ENCODE measurements at regions not wholly inside any gene's neighbourhood (a gene's known extent, or its start where the extent isn't known, plus 50 kb on each side); places are given as distances from the start of the nearest gene placed in this dataset.

GRCh38 chr3:72590732-72591221, 257.5 kb downstream of the SHQ1 start:
- DNase-seq: no peak

DNA sequence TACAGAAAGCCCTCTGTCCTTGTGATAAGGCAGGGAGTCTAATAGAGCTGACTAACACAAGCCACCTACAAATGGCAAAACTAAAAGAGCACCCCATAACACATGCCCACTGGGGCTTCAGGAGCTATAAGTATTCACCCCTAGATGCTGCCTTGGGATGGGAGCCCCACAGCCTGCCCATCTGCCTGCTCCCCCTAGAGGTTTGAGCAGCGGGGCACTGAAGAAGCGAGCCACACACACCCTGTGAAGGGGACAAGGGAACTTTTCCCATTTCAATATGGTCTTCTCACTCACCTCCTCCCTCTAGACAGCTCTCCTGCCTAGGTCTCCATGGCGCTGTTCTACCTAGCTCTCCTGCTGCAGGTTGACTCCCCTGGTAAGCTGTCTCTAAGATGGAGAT, 261.0 kb downstream of the SHQ1 start:
- DNase-seq: no peak

GRCh38 chr3:72586694-72587093, 261.6 kb downstream of the SHQ1 start:
- no peak for DNase-seq

DNA sequence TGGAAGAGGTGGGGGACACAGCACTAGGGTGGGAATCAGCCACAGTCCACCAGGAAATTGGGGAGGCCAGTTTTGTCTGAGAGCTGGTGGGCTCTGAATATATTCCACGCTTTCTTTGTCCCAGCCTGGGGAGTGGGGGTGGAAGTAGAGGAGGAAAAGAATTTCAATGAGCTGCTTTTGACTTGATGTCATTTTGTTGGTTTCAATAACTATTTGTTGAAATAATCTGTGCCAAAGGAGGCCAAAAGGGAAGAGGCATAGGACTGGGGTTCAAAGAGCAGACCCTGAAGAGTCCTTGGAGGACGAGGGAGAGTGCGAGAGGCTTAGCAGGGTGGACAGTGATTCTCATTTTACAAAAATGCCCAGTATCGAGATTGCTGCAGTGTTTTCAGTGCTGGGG, 262.3 kb downstream of the SHQ1 start:
- no peak for DNase-seq

- DNase-seq: no peak
These were observed 264.0 kb downstream of the SHQ1 start for GRCh38 chr3:72584262-72584661.

- no peak for DNase-seq
These were observed 265.3 kb downstream of the SHQ1 start for GRCh38 chr3:72582963-72583362.

- DNase-seq: no peak
These were observed 265.9 kb downstream of the SHQ1 start for GRCh38 chr3:72582211-72582878.

DNA sequence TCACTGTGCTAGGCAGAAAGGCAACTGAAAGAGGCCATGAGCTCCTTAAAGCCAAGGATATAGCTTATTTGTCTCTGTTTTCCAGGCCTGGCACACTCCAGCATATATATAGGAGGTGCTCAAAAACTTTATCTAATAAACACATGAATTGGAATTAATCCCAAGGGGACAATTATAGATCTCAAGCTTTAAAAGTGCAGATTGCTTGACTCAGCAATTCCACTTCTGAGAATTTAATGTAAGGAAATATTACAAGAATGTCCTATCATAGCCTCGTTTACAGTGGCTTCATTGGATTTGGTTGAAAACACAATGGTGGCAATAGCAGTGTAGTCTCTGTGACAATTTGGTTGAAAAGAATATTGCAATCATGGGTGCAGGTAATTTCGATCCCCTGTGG, 267.3 kb downstream of the SHQ1 start:
- DNase-seq: no peak

DNA sequence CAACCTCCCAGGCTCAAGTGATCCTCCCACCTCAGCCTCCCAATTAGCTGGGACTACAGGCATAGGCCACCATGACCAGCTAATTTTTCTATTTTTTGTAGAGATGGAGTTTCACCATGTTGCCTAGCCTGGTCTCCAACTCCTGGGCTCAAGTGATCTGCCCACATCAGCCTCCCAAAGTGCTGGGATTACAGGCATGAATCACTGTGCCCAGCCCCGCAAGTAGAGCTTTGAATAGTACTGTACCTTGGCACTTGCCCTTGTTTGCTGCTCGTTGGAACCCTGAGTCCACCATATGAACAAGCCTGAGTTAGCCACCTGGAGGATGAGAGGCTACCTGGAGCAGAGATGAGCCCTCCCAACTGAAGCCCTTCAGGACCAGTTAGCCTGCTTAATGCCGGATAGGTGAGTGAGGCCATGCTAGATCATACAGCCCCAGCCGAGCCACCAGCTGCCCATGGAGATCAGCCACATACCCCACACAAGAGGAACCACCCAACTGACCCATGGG, 267.9 kb downstream of the SHQ1 start:
- DNase-seq: no peak

DNA sequence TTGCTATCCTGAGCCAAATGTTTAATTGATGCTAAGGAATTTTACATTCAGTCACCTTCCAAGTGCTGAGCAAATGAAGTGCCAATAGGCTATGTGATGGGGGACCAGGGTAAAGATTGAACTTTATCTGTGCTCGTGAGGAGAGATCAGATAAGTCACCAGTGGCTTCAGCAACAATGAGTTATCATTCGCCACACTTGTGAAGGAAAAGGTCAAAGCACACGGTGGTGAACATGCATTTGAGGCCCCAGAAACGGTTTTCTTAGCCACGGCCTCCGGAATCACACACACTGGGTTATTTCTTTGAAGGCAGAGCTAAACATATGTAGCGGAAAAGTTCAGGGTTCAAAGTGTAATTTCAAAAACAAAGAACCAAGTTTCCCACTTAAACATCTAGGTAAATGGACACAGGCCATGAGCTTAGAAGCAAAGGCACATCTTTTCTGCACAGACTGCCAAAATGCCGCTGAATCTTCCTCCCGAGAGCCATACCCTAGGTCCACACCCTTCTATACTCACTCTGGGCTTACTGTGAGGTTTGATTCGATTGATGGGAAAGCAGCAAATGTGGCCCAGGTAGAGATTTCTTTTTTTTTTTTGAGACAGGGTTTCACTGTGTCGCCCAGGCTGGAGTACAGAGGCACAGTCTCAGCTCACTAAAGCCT, 268.5 kb downstream of the SHQ1 start:
- no peak for DNase-seq

DNA sequence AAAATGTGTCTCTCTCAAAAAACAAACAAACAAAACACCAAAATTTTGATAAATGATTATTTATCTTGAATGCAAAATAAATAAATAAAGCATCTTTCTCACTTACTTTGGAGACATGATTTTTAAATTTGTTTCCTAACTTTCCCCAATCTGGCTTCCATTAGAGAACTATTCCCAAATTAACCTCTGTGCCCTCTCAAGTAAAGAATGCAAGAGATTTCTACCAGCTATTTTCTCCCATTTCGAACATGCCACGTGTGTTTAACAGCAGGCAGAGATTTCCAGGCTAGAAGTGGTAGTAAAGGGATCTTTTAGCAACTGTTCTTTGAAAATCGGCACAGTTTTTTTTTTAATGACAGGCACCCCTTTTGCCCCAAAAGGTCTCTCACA, 269.1 kb downstream of the SHQ1 start:
- DNase-seq: no peak

GRCh38 chr3:72577190-72577589, 271.1 kb downstream of the SHQ1 start:
- DNase-seq: no peak

DNA sequence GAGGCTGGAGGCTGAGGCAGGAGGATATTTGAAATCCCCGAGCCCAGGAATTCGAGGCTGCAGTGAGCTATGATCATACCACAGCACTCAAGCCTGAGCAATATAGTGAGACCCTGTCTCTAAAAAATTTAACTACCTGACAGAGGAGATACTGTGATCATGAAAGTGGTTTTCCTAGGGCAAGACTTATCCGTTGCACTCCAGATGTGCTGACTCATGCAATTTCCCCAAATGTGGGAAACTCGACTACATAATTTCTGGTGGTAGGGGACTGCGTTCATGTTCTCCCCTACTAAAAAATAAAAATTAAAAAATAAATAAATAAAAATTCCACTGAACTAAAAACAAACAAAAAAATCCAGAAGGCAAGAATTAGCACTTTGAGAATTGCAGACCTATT, 271.7 kb downstream of the SHQ1 start:
- no peak for DNase-seq

GRCh38 chr3:72574144-72574543, 274.1 kb downstream of the SHQ1 start:
- DNase-seq: no peak

GRCh38 chr3:72573051-72573450, 275.2 kb downstream of the SHQ1 start:
- no peak for DNase-seq

- no peak for DNase-seq
These were observed 275.7 kb downstream of the SHQ1 start for GRCh38 chr3:72572489-72573007.

DNA sequence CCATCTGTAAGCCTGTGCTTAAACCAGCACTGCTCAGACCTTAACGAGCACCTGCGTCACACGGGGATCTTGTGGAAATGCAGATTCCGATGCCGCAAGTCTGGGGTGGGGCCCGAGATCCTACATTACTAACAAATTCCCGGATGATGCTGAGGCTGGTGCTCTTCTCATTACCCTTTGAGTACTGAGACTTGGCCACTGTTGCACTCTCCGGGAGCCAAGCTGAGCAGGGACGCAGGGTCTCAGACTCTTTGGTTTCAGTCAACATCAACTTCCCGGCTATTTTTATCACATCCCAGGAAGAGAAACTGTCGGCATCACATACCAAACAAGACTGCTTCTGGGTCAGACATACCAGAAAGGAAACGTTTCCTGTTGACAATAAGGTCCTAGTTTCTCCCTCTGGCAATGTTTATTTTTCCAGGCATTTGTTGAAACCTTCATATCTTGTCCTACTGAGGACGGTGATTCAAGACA, 276.6 kb downstream of the SHQ1 start:
- DNase-seq: no peak

DNA sequence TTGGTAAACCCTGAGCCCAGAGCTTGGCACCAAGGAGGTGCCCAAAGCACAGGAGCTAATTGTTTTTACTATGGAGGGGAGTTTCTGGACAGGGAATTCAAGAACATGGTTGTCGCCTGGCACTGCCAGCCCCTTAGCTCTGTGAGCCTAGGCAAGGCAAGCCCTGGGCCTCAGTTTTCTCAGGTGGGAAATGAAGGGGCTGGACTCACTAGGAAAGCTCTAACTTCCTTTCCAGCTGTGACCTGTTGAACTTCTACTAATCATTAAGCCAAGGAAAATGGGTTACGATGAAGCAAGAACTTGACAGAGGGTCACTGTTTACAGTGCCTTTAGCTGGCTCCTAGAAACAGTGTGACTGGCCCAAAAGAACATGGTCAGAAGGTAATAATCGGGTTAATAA, 277.2 kb downstream of the SHQ1 start:
- no peak for DNase-seq

GRCh38 chr3:72569754-72570440, 278.3 kb downstream of the SHQ1 start:
- no peak for DNase-seq

DNA sequence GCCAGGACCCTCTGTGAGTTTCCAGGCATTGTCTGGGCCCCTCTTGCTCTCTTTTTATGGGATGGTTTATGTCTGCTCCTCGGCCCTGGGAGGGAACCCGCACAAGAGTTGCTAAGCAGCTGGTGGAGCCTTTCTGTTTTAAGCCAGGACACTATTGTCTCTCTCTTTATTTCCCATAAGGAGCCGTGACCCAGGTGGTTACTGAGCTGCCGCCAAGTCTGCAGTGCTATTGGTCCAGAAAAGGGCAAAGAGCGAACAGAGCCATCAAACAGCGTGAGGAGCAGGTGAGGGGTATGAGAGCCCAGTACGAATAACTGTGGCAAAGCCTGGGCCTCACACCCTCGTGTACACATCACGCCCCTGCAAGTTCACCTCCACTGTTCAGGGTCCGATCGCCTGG, 280.2 kb downstream of the SHQ1 start:
- no peak for DNase-seq

GRCh38 chr3:72567474-72567873, 280.8 kb downstream of the SHQ1 start:
- no peak for DNase-seq

DNA sequence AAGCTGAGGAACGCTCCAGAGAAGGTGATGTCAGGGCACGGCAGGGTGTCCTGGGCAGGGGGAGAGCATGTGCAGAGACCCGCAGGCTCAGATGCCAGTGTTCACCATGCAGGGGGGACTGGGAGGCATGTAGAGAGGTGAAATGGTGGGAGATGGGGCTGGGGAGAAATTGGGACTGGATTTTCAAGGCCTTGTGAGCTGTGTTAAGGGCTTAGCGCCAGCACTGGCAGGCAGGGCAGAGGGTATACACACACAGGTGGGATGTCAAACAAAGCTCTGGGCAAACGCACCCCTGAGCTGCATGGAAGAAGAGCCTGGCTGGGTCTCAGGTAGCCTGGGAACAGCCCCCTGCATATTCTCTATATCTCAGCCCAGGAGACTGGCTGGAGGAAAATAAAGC, 282.7 kb downstream of the SHQ1 start:
- DNase-seq: no peak

GRCh38 chr3:72563690-72564370, 284.4 kb downstream of the SHQ1 start:
- DNase-seq: no peak
